Panc1 (cell line): ENCODE measurements at regions not wholly inside any gene's neighbourhood (a gene's known extent, or its start where the extent isn't known, plus 50 kb on each side); places are given as distances from the start of the nearest gene placed in this dataset.

Source experiments
- ATAC-seq: fragments of 200-7000 bp; cut with Tn5 transposase; 2 replicates; pipeline ENCODE4 v1.9.1; 2020; ENCODE audit warnings: mild to moderate bottlenecking, moderate library complexity
- BruUV-seq: library from RNA; stranded (reverse); fragments of 400-500 nt; replicated peaks from 2 replicates; lab custom pipeline; 2021; lab: Mats Ljungman, UMichigan
- CTCF ChIA-PET: fragments of 300-600 bp; sonication (Branson Sonifier 250); formaldehyde crosslinking; loops from one replicate; lab custom pipeline; 2022; ENCODE audit warnings: antibody characterized with exemption; lab: Charles Lee
- POLR2A ChIA-PET: fragments of 300-600 bp; sonication (Branson Sonifier 250); formaldehyde crosslinking; loops from one replicate; lab custom pipeline; 2022; ENCODE audit warnings: antibody characterized with exemption; lab: Charles Lee
- DNase-seq: peaks from one replicate; pipeline ENCODE4 v3.0.0-alpha.2; 2010; ENCODE audit warnings: low read depth, low spot score
- H3K27ac ChIP-seq: 2 replicates; pipeline ENCODE4 v1.5.1; 2011; ENCODE audit warnings: mild to moderate bottlenecking, low read length, inconsistent platforms
- H3K27me3 ChIP-seq: fragments of 200-500 bp; sonication (Bioruptor generic); 2 replicates; pipeline ENCODE4 v1.6.0; 2014; ENCODE audit warnings: low read length, inconsistent platforms; ENCODE audit not compliant: control insufficient read depth, insufficient read depth
- H3K36me3 ChIP-seq: fragments of 200-500 bp; sonication (Bioruptor generic); 2 replicates; pipeline ENCODE4 v1.5.1; 2014; ENCODE audit warnings: inconsistent platforms, mild to moderate bottlenecking, low read length, moderate library complexity; ENCODE audit not compliant: control insufficient read depth, insufficient read depth
- H3K4me1 ChIP-seq: 2 replicates; pipeline ENCODE4 v1.5.1; 2011; ENCODE audit warnings: inconsistent platforms, mild to moderate bottlenecking, low read length, moderate library complexity; ENCODE audit not compliant: control insufficient read depth, insufficient read depth
- H3K4me3 ChIP-seq, 2 experiments: 2 replicates each; pipeline ENCODE4 v1.5.1; 2011 to 2012; ENCODE audit warnings: low read depth in 2 of 2, low read length in 2 of 2, mild to moderate bottlenecking in 2 of 2, inconsistent platforms in 1 of 2, moderate library complexity in 1 of 2
- H3K9me3 ChIP-seq: fragments of 200-500 bp; sonication (Bioruptor generic); 2 replicates; pipeline ENCODE4 v1.5.1; 2014; ENCODE audit warnings: low read depth, mild to moderate bottlenecking, inconsistent platforms, low read length, moderate library complexity; ENCODE audit not compliant: control insufficient read depth, insufficient read depth
- CTCF ChIP-seq: fragments of 450-650 bp; IDR thresholded peaks from 2 replicates; pipeline ENCODE4 v1.5.1; 2017; ENCODE audit warnings: mild to moderate bottlenecking
- POLR2AphosphoS5 ChIP-seq: IDR thresholded peaks from 2 replicates; pipeline ENCODE4 v1.6.1; 2012; ENCODE audit warnings: mild to moderate bottlenecking, low read depth, low read length, moderate library complexity
- REST ChIP-seq, 2 experiments: IDR thresholded peaks; 2 replicates each; pipeline ENCODE4 v1.6.1; 2011 to 2012; ENCODE audit warnings: low read depth in 2 of 2, control low read depth in 1 of 2, low read length in 1 of 2, mild to moderate bottlenecking in 1 of 2, moderate library complexity in 1 of 2; ENCODE audit not compliant: insufficient read depth in 1 of 2
- SIN3A ChIP-seq: IDR thresholded peaks from 2 replicates; pipeline ENCODE4 v1.6.1; 2012; ENCODE audit warnings: low read depth, mild to moderate bottlenecking, low read length, moderate library complexity, borderline replicate concordance; ENCODE audit not compliant: insufficient read depth
- TCF7L2 ChIP-seq: IDR thresholded peaks from 2 replicates; pipeline ENCODE4 v1.6.1; 2011; ENCODE audit warnings: mild to moderate bottlenecking, low read depth, low read length, inconsistent platforms
- in situ Hi-C: cut with HindIII; loops from 2 replicates; pipeline ENCODE4 v1.10.0; 2016; ENCODE audit warnings: low sequenced_read_pairs, low pct_unique_long_range_greater_than_20kb
- intact Hi-C: fragments of 100-400 bp; cut with micrococcal nuclease; formaldehyde crosslinking; loops from one replicate; pipeline ENCODE4 v1.10.0; 2022; ENCODE audit not compliant: unreplicated experiment

- ChIA-PET CTCF (no interaction called here), POLR2A (interaction anchor here (0.6 kb wide), 2 partner anchors 194 to 591 kb away, joined by 3 to 4 read pairs; no protein-coding TSS in a partner anchor)
- H3K27me3 ChIP-seq = no peaks in the 10 kb centered on the region
- H3K4me3 ChIP-seq = no peak overlapping the region
- ATAC-seq (no peak), DNase-seq (no peak)
- H3K27ac ChIP-seq = peak overlapping the region; percentile 100; the same call in 1 of the 2 replicates
- intact Hi-C loops (no loop called here), in situ Hi-C loops (no loop called here)
- H3K4me1 ChIP-seq = peaks cover 39% of the 10 kb centered on the region
- peaks cover 10% of the 10 kb centered on the region; the same call in 1 of the 2 replicates for H3K9me3 ChIP-seq
- no peaks in the 10 kb centered on the region for H3K36me3 ChIP-seq
- no peak for TF ChIP-seq SIN3A
- TF ChIP-seq TCF7L2 = no peak
- BruUV-seq = no TSS peak
Measured at GRCh38 chr15:66928784-66929183, 136.6 kb upstream of the SMAD3 start.

- in situ Hi-C loops (no loop called here), intact Hi-C loops (loop anchor here (5.0 kb wide), 1 partner anchor 48 kb away; no protein-coding TSS in a partner anchor)
- Histone ChIP-seq H3K27me3 (no peaks in the 10 kb centered on the region), H3K27ac (peak overlapping the region; percentile 100), H3K36me3 (no peaks in the 10 kb centered on the region), H3K4me3 (no peak overlapping the region), H3K9me3 (peaks cover 20% of the 10 kb centered on the region; the same call in 1 of the 2 replicates), H3K4me1 (peaks cover 39% of the 10 kb centered on the region)
- DNase-seq (no peak), ATAC-seq (no peak)
- TF ChIP-seq CTCF = no peak
- no peak for TF ChIP-seq TCF7L2
- TF ChIP-seq REST (IDR thresholded peaks at IDR 0.05; ENCODE audit: insufficient read depth in 1 of 2, low read depth in 2 of 2, low read length in 1 of 2) = no peak
- TF ChIP-seq SIN3A = no peak
- no peak for TF ChIP-seq POLR2AphosphoS5
- POLR2A ChIA-PET = interaction anchor here (0.7 kb wide), 1 partner anchor 30 kb away, joined by 3 read pairs; no protein-coding TSS in a partner anchor
- CTCF ChIA-PET = interaction anchor here (2.3 kb wide), 1 partner anchor 14 kb away, joined by 12 read pairs; no protein-coding TSS in a partner anchor
- no TSS peak for BruUV-seq
Measured at GRCh38 chr15:66929843-66930402, 135.5 kb upstream of the SMAD3 start.
